Activated CD4-positive, alpha-beta T cell treated with anti-CD3 and anti-CD28 coated beads for 24 hours (primary cell): ENCODE measurements at regions not wholly inside any gene's neighbourhood (a gene's known extent, or its start where the extent isn't known, plus 50 kb on each side); places are given as distances from the start of the nearest gene placed in this dataset.

ENCODE experiments used
- DNase-seq, 2 donors: peaks; one replicate each; pipeline ENCODE4 v3.0.0-alpha.2; 2020; ENCODE audit warnings: low read depth in 2 of 2

DNA sequence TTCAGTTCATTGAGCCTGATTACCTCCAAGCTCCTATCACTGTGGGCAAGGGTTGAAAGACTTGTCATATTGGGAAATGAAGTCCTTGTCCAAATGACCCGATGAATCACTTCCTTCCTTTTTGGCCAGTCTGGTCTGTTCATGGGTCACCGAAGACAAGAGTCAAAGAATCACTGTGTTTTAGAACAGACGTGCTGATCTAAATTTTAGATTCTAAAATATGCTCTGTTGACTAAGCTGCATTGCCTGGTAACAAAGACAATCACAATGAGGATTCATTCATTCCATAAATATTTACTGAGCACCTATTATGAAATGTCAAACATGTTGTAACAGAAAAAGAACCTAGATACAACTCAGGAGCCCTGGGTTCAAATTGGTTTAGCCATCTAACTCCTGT, 99.4 kb upstream of the RND3 start:
- DNase-seq, result no peak

DNA sequence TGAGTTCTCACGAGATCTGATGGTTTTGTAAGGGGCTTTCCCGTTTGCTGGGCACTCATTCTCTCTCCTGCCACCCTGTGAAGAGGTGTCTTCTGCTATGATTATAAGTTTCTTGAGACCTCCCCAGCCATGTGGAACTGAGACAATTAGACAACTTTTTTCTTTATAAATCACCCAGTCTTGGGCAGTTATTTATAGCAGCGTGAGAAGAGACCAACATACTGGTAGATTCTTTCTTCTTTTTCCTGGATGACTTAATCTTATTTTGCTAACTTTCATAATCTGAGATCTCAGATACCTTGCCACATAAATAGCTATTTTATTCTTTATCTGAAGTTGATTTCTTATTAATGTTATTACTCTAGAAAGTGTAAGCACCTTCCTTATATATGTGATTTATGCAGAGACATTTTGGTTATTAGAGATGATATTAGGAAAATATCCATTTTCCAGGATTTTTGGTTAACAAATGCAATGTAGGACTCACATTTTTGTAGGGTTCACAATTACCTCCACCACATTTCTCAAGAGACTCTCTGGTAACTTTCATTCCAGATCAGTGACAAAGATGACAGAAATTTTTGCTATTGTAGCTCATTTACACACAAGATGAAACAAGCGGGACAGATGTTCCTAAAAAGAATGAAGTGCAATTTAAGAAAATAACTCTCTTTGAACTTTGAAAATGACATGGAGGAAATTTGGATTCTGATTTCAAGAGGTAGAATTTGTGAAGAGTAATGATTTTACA, 97.9 kb upstream of the RND3 start:
- no peak for DNase-seq

DNA sequence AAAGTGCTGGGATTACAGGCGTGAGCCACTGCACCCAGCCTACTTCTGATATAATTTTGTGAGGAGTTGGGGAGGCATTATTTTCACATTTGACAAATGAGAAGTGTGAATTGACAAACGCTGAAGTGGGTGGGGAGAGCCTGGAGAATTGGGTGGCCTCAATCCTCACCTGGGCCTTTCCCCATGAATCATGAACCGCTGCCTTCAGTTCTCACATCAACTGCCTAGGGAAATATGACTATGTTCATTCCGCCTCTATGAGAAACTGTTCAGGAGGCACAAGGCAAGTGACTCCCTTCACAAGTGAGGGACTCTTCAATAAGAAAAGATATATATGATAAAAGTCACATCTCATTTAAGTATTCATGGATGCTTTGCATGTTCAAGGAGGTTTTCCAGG, 96.6 kb upstream of the RND3 start:
- no peak for DNase-seq

DNA sequence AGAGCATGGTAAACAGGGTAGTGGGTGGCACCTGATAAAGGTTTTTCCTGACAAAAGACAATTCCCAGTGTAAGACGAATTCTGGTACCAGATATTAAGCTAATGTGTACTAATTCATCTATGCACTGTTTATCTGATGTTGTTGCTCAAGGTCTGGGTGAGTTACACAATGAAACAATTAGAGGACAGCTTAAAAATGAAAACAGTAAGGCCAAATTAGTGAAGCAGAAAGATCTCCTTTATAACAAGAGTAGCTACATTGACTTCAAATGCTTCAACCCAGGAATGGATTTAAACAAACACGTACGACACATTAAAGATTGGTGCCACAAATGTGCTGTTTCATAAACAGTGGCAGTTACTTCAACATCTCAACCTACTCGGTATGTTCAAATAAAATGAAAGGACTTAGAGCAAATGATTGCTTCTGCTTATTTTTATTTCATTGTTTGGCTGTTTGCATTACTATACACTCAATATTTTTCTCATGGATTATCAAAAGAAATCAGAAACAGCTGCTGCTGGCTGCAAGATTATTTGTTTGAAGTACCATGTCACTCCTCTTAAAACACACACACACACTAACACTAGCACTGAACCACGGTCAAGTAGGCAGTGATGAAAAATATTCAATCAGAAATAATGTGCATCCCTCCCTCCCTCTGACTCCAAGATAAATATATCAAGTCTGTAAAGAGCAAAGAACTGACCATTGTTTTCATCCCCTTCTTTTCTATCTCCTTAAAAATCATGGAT, 94.4 kb upstream of the RND3 start:
- DNase-seq, result no peak

DNA sequence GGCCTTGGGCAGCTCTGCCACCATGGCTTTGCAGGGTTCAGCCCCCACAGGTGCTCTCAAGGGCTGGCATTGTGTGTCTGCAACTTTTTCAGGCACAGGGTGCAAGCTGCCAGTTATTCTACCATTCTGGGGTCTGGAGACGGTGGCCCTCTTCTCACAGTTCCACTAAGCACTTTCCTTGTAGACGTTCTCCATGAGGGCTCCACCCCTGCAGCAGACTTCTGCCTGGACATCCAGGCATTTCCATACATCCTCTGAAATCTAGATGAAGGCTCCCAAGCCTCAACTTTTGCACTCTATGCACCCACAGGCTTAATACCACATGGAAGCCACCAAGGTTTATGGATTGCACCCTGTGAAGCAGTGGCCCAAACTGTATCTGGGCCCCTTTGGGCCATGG, 91.0 kb upstream of the RND3 start:
- DNase-seq, result no peak

GRCh38 chr2:150575861-150576260, 88.4 kb upstream of the RND3 start:
- DNase-seq, result no peak

DNA sequence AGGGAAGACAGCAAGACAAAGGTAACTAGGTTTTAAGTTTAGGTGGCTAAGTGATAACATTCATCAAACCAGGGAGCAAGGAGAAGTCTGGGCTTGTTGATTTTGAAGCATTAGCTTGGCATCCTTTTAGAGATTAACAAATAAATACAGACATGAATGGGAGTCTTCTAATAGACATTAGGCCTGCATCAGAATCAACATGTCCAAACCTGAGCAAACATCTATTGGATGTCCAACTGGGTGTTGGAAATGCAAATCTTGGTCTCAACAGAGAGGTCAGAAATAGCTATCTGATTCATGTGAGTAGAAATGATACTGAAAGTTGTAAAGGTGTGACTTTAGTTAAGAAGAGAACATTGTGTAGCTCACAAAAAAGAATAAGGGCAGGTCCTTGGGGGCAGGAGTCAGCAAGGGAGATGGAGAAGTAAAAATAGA, 85.5 kb upstream of the RND3 start:
- DNase-seq, result no peak

DNA sequence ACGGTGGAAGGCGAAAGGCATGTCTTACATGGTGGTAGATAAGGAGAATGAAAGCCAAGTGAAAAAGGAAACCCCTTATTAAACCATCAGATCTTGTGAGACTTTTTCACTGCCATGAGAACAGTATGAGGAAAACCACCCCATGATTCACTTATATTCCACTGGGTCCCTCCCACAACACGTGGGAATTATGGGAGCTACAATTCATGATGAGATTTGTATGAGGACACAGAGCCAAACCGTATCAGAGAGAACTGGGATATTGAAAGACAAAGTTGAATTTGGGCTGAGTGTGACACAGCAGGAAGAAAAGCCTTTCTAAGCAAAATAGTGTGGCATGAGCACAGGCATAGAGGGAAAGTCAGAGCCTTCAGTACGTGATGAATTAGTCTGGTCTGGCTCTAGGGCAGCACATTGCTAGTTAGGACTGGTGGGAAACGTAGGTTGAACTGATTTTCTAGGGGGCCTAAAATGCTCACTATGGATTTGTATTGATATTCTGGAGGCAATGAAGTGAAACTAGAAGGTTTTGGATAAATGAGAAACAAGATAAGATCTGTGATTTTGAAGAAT, 84.8 kb upstream of the RND3 start:
- no peak for DNase-seq

- no peak for DNase-seq
Measured at GRCh38 chr2:150571121-150571520, 83.7 kb upstream of the RND3 start.

DNA sequence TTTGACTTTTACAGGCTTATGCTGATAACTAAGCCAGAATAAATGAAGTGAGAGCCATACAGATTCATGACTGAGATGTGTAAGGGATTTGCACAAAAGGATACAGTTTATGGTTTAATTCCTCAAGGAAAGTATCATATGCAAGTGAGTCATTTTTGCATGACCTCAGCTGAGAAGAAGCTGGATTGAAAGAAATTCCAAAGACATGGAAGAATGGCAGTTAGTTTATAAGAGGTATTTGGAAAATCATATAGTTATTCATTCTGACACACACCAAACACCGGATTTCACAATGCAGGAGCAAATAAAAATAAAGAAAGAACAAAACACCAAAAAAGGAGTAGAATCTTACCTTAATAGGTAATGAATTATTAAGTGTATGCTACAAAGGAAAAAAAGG, 83.2 kb upstream of the RND3 start:
- DNase-seq, result no peak

DNA sequence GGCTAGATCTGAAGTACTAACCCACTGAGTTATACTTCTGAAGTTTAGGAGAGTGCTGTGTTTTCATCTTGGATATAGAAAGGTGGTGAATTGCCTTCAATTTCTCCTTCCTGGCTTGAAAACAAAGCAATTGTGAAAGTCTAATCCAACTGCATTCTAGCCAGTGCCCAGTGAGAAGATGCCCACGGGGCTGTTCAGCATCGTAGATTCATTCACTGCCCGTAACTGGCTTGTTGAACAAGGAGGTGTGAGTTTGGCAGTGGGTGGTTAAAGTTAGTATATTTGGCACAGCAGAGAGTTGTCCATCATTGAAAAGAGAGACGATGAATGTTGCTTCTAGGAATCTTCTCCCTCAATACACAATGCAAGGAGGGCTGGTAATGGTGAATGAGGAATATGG, 82.3 kb upstream of the RND3 start:
- no peak for DNase-seq

DNA sequence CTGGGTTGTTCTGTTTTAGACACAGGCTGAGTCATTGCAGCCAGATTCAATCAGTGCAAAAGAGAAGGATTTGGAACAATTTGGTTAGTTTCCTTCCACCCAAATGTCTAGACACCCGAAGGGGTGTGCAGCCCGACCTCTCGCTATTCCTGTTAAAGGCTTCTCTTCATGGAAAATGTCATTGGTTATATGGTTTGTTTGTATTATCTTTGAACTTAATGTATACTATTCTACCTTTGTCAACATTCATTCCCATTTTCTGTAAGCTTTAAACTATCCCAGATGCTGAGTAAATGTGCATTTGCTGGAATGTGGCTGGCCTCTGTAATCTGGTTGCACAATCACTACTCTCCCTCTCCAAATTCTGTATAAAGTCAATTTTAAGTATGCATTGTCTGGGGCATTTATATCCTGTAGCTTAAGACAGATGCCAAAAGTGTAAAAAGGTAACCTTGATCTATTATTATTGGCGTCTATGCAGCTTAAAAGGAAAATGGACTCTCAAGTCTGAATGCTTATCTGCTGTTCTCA, 80.4 kb upstream of the RND3 start:
- no peak for DNase-seq

DNA sequence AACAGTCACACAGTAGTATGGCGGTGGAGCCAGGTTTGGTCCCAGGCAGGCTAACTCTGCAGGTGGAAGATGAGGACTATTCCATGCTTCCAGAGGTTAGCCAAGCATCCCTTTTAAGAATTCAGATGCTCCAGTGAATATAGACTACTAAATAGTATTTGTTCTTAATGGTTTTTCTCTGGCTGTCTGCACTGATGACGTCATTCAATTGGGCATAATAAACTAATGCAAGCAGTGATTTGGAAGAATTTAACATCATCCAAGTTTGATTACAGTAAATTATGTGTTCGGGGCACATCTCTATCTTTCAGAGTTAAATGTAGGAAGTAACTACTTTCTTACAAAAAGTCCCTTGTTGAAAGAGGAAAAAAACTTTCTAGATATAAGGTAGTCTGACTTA, 78.8 kb upstream of the RND3 start:
- DNase-seq, result no peak

DNA sequence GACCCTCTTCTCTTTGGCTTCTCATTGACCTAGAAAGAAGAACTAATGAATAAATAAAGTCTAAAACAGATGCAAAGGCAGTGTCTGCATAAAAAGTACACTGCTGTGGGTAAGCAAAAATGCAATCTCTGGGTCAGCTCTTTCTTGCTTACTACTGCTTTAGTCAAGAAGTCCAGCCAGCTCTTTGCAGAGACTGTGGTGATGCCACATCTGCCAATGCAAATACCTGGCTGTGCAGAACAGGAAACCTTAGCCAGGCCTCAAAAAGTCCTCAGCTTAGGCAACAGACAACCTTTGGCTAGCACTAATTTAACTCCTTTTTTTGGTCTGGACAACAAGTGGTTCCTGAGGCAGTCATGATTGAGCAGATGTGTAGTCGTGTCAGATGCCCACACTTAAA, 73.6 kb upstream of the RND3 start:
- DNase-seq, result no peak

DNA sequence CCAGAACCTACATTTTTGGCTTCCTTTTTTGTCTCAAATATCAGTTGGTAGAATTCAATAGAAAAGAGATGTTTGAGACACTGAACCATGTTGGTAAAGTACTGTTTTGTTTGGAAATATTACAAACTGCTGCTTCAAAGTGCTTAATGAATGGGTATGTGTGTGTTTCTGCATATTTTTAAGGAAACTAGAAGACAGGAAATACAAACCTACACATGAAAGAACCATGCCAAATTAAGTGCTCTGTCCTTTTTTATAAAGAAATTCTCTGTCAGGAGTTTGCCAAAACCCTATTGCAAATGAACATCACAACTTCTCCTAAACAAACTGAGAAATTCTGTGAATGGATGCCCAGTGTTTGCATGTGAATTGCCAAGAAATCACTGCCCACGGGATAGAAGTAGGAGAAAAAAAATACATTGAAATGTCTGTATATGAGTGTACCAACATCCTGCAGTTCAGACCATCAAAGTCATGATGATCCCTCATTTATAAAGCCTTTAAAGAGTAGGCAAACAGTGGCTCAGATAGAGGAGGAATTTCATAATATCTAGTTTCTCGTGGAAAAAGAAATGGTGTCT, 69.6 kb upstream of the RND3 start:
- no peak for DNase-seq

DNA sequence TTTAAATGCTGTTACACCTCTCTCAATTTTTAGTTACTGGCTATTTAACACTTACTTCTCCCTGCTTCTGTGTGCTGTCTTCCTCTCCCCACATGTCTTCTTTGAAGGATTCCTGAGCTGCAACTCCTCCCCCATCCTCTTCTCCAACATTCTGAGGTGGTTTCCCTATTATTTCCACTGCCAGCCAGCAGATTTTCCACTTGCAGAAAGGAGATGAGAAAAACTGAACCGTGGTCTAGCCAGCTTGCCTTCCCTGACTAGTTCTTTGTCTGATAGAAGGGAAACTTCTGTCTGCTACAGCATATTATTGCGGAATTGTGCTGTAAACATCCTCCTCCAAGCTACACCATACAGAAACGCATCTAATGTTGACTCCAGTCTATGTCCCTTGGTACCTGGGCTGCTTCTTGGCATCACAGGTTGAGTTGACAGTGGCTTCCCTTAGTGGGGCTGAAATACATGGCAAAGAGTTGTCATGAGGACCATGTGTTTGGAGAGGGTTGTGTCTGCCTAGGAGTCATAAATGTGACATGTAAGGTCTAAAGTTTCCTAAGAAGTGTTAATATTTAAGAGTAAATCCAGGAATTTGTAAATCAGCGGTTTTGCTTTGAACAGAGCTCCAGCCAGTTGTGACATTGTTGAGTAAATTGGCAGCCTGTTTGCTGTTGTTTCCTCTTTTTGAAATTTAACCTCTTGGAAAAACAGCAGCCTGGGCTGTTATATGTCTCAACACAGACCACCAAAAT, 68.3 kb upstream of the RND3 start:
- DNase-seq, result no peak

DNA sequence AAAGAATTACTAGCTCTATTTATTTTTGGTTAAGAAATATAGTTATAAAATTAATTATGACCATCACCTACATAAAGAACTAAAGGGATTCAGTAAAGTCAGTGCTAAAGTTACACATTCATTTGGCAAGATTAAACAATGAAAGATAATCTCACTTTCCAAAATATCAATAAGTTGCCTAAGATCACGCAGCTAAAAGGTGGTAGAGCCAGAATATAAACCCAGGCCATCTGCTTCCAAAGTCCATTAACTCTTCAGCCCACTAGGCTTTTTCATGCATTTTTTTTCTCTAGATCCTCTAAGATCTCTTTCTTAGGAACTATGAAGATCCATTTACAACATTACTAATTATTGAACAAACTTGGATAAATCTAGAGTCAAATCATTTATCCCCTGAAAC, 66.6 kb upstream of the RND3 start:
- DNase-seq, result no peak

- DNase-seq, result no peak
Measured at GRCh38 chr2:150552041-150552820, 64.8 kb upstream of the RND3 start.

- DNase-seq, result no peak
Measured at GRCh38 chr2:150549381-150549780, 61.9 kb upstream of the RND3 start.

- DNase-seq, result no peak
Measured at GRCh38 chr2:150548527-150548926, 61.1 kb upstream of the RND3 start.

- DNase-seq, result no peak
Measured at GRCh38 chr2:150545916-150546315, 58.4 kb upstream of the RND3 start.
